BJ (cell line): ENCODE measurements at regions not wholly inside any gene's neighbourhood (a gene's known extent, or its start where the extent isn't known, plus 50 kb on each side); places are given as distances from the start of the nearest gene placed in this dataset.

Experiments used
- CTCF ChIA-PET: fragments of 350-600 bp; formaldehyde crosslinking; extraction: SDS; loops from one replicate; lab custom pipeline; 2021; ENCODE audit warnings: antibody characterized with exemption, inconsistent platforms; lab: Yijun Ruan, JAX
- POLR2A ChIA-PET: fragments of 300-600 bp; sonication (Branson Sonifier 250); formaldehyde crosslinking; extraction: SDS; loops from one replicate; lab custom pipeline; 2021; ENCODE audit warnings: antibody characterized with exemption; lab: Charles Lee
- DNase-seq: peaks from one replicate; pipeline ENCODE4 v3.0.0-alpha.2; 2011; ENCODE audit warnings: low read depth
- H3K27me3 ChIP-seq: 2 replicates; pipeline ENCODE4 v1.6.0; 2011; ENCODE audit warnings: low read length; ENCODE audit not compliant: control insufficient read depth, insufficient read depth
- H3K36me3 ChIP-seq: 2 replicates; pipeline ENCODE4 v1.5.1; 2011; ENCODE audit warnings: low read length; ENCODE audit not compliant: control insufficient read depth, insufficient read depth
- H3K4me3 ChIP-seq: 2 replicates; pipeline ENCODE4 v1.5.1; 2011; ENCODE audit warnings: low read depth, mild to moderate bottlenecking, control low read depth, low read length
- CTCF ChIP-seq: IDR thresholded peaks from 2 replicates; pipeline ENCODE4 v1.5.1; 2011; ENCODE audit warnings: low read depth, mild to moderate bottlenecking, control low read depth, inconsistent platforms, low read length, moderate library complexity; ENCODE audit not compliant: insufficient read depth

GRCh38 chr10:33465747-33466146, 131.3 kb upstream of the NRP1 start:
- Histone ChIP-seq H3K36me3 (no peaks in the 10 kb centered on the region), H3K27me3 (no peaks in the 10 kb centered on the region), H3K4me3 (no peak overlapping the region)
- CTCF ChIA-PET: no interaction called here
- no peak for TF ChIP-seq CTCF
- POLR2A ChIA-PET: no interaction called here
- DNase-seq: no peak

- ChIA-PET POLR2A (no interaction called here), CTCF (no interaction called here)
- no peaks in the 10 kb centered on the region for H3K36me3 ChIP-seq
- no peak overlapping the region for H3K4me3 ChIP-seq
- TF ChIP-seq CTCF: no peak
- no peaks in the 10 kb centered on the region for H3K27me3 ChIP-seq
- DNase-seq: no peak
These were observed 128.5 kb upstream of the NRP1 start for GRCh38 chr10:33463011-33463410.

GRCh38 chr10:33461295-33461640, 126.8 kb upstream of the NRP1 start:
- TF ChIP-seq CTCF: no peak
- no peak for DNase-seq
- ChIA-PET POLR2A (interaction anchor here (0.6 kb wide), 1 partner anchor 11 kb away, joined by 4 read pairs; no protein-coding TSS in a partner anchor), CTCF (interaction anchor here (0.6 kb wide), 1 partner anchor 211 kb away, joined by 3 read pairs; no protein-coding TSS in a partner anchor)
- Histone ChIP-seq H3K36me3 (no peaks in the 10 kb centered on the region), H3K4me3 (no peak overlapping the region), H3K27me3 (no peaks in the 10 kb centered on the region)

GRCh38 chr10:33460505-33461294, 126.2 kb upstream of the NRP1 start:
- POLR2A ChIA-PET: interaction anchor here (0.6 kb wide), 1 partner anchor 11 kb away, joined by 4 read pairs; no protein-coding TSS in a partner anchor

GRCh38 chr10:33459602-33460001, 125.1 kb upstream of the NRP1 start:
- no peak for DNase-seq
- H3K36me3 ChIP-seq: no peaks in the 10 kb centered on the region
- ChIA-PET CTCF (no interaction called here), POLR2A (no interaction called here)
- TF ChIP-seq CTCF: no peak
- H3K27me3 ChIP-seq: no peaks in the 10 kb centered on the region
- no peak overlapping the region for H3K4me3 ChIP-seq

More at GRCh38 chr10:33460505-33461294, 126.2 kb upstream of the NRP1 start:
- TF ChIP-seq CTCF: no peak
- Histone ChIP-seq H3K4me3 (no peak overlapping the region), H3K36me3 (no peaks in the 10 kb centered on the region), H3K27me3 (no peaks in the 10 kb centered on the region)
- CTCF ChIA-PET: no interaction called here
- DNase-seq: peak; percentile 34
